GM12878 (cell line): ENCODE measurements at regions not wholly inside any gene's neighbourhood (a gene's known extent, or its start where the extent isn't known, plus 50 kb on each side); places are given as distances from the start of the nearest gene placed in this dataset.
"Not testable (repeated sequence)": the region's sequence is repeated elsewhere in the genome, so short reads cannot be mapped to it uniquely, and the experiment has no call there.

Source experiments
- BHLHE40 ChIP-seq, 2 experiments: fragments of 450-650 bp in 1 of 2; IDR thresholded peaks; 2 replicates each; pipeline ENCODE4 v1.6.1; 2011 to 2017; ENCODE audit warnings: low read depth in 2 of 2, borderline replicate concordance in 1 of 2, improper control_type of control experiment in 1 of 2, low read length in 1 of 2, mild to moderate bottlenecking in 1 of 2
- JUND ChIP-seq: IDR thresholded peaks from 2 replicates; pipeline ENCODE4 v1.6.1; 2012; ENCODE audit warnings: low read depth, mild to moderate bottlenecking, low read length, improper control_type of control experiment, moderate library complexity
- POLR2AphosphoS5 ChIP-seq: IDR thresholded peaks from 2 replicates; pipeline ENCODE4 v1.6.1; 2011; ENCODE audit warnings: mild to moderate bottlenecking, low read length, inconsistent platforms

DNA sequence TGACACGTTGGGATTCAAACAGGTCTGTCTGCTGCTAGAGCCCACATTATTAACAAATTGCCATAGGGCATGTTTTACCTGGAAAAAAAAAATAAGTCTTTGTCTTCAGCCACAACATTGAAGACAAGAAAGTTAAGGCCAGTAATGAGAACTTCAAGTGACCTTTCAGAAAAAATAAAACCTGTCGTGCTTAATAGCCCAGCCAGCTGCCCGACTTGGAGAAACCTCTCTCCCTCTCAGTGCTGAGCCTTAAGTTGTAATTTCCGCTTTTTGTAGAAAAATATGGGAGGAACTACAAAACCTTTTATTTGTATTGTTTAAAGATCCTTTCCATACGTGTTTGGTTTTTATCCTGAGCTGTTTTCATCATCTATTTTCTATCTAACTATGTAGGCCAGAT lies 454.3 kb upstream of the SLITRK6 start:
- TF ChIP-seq JUND; BHLHE40 (IDR thresholded peaks at IDR 0.05; ENCODE audit: borderline replicate concordance in 1 of 2, low read depth in 2 of 2, low read length in 1 of 2); POLR2AphosphoS5: not testable (repeated sequence)
